Caki2 (cell line): ENCODE measurements at regions not wholly inside any gene's neighbourhood (a gene's known extent, or its start where the extent isn't known, plus 50 kb on each side); places are given as distances from the start of the nearest gene placed in this dataset.
"Not testable (repeated sequence)": the region's sequence is repeated elsewhere in the genome, so short reads cannot be mapped to it uniquely, and the experiment has no call there.

ENCODE experiments used
- DNase-seq: peaks from one replicate; pipeline ENCODE4 v3.0.0-alpha.2; 2015; ENCODE audit warnings: low read depth
- in situ Hi-C: cut with HindIII; loops from 2 replicates; pipeline ENCODE4 v1.10.0; 2016; ENCODE audit warnings: low sequenced_read_pairs, low pct_unique_long_range_greater_than_20kb, mixed read lengths

GRCh38 chr3:67241084-67241483, 243.0 kb downstream of the KBTBD8 start:
- DNase-seq = no peak
- in situ Hi-C loops = no loop called here

- no peak for DNase-seq
- in situ Hi-C loops = no loop called here
Measured at GRCh38 chr3:67244130-67244529, 246.0 kb downstream of the KBTBD8 start.

- in situ Hi-C loops = no loop called here
- DNase-seq = no peak
Measured at GRCh38 chr3:67245545-67245944, 247.4 kb downstream of the KBTBD8 start.

- no peak for DNase-seq
- in situ Hi-C loops = no loop called here
Measured at GRCh38 chr3:67248726-67249125, 250.6 kb downstream of the KBTBD8 start.

- in situ Hi-C loops, DNase-seq: not testable (repeated sequence)
Measured at GRCh38 chr3:67252906-67253305, 254.8 kb downstream of the KBTBD8 start.

- no peak for DNase-seq
- in situ Hi-C loops = no loop called here
Measured at GRCh38 chr3:67278015-67278618, 280.0 kb downstream of the KBTBD8 start.

GRCh38 chr3:67286586-67286985, 288.5 kb downstream of the KBTBD8 start:
- in situ Hi-C loops = no loop called here

GRCh38 chr3:67288466-67289106, 290.5 kb downstream of the KBTBD8 start:
- in situ Hi-C loops = no loop called here
- no peak for DNase-seq

More at GRCh38 chr3:67286586-67286985, 288.5 kb downstream of the KBTBD8 start:
- no peak for DNase-seq

- in situ Hi-C loops = no loop called here
Measured at GRCh38 chr3:67289626-67290025, 291.5 kb downstream of the KBTBD8 start.

GRCh38 chr3:67290438-67290837, 292.3 kb downstream of the KBTBD8 start:
- in situ Hi-C loops = no loop called here
- no peak for DNase-seq

More at GRCh38 chr3:67289626-67290025, 291.5 kb downstream of the KBTBD8 start:
- DNase-seq = no peak

GRCh38 chr3:67291287-67292252, 293.5 kb downstream of the KBTBD8 start:
- DNase-seq = no peak
- in situ Hi-C loops = no loop called here

GRCh38 chr3:67292356-67293121, 294.4 kb downstream of the KBTBD8 start:
- in situ Hi-C loops = no loop called here
- no peak for DNase-seq

GRCh38 chr3:67294341-67294740, 296.2 kb downstream of the KBTBD8 start:
- DNase-seq = peak; percentile 3
- in situ Hi-C loops = no loop called here

- peak; percentile 6 for DNase-seq
- in situ Hi-C loops = no loop called here
Measured at GRCh38 chr3:67296039-67296892, 298.2 kb downstream of the KBTBD8 start.

GRCh38 chr3:67297715-67298475, 299.8 kb downstream of the KBTBD8 start:
- in situ Hi-C loops = no loop called here

GRCh38 chr3:67301556-67301955, 303.4 kb downstream of the KBTBD8 start:
- in situ Hi-C loops = no loop called here
- peak; percentile 5 for DNase-seq

More at GRCh38 chr3:67297715-67298475, 299.8 kb downstream of the KBTBD8 start:
- DNase-seq = no peak

GRCh38 chr3:67302489-67302888, 304.4 kb downstream of the KBTBD8 start:
- in situ Hi-C loops = no loop called here
- DNase-seq = no peak
